Panc1 (cell line): ENCODE measurements at regions not wholly inside any gene's neighbourhood (a gene's known extent, or its start where the extent isn't known, plus 50 kb on each side); places are given as distances from the start of the nearest gene placed in this dataset.

ENCODE experiments used
- POLR2AphosphoS5 ChIP-seq: IDR thresholded peaks from 2 replicates; pipeline ENCODE4 v1.6.1; 2012; ENCODE audit warnings: mild to moderate bottlenecking, low read depth, low read length, moderate library complexity
- SIN3A ChIP-seq: IDR thresholded peaks from 2 replicates; pipeline ENCODE4 v1.6.1; 2012; ENCODE audit warnings: low read depth, mild to moderate bottlenecking, low read length, moderate library complexity, borderline replicate concordance; ENCODE audit not compliant: insufficient read depth
- TCF7L2 ChIP-seq: IDR thresholded peaks from 2 replicates; pipeline ENCODE4 v1.6.1; 2011; ENCODE audit warnings: mild to moderate bottlenecking, low read depth, low read length, inconsistent platforms
- TF ChIP-seq, protein P1 (sequence below): fragments of 450-650 bp; IDR thresholded peaks from 2 replicates; pipeline ENCODE4 v1.5.1; 2017; ENCODE audit warnings: mild to moderate bottlenecking

DNA sequence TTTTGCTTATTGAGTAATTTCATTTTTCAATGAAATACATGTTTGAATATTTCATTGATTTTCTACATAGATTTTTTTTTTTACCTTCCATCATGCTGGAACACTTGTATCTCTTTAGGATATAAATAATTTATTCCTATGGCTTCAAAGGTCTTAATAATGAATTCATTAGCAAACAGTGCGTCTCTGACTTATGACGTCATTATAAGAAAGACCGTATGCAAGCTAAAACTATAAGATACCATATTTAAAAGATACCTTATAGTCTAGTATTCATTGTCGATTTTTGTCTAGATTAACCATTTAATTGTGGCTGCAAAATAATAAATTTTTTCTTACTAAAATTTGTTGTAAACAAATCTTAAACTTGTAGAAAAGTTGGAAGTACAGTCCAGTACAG is 187.7 kb upstream of the CHD1 start:
- TF ChIP-seq, protein P1, sequence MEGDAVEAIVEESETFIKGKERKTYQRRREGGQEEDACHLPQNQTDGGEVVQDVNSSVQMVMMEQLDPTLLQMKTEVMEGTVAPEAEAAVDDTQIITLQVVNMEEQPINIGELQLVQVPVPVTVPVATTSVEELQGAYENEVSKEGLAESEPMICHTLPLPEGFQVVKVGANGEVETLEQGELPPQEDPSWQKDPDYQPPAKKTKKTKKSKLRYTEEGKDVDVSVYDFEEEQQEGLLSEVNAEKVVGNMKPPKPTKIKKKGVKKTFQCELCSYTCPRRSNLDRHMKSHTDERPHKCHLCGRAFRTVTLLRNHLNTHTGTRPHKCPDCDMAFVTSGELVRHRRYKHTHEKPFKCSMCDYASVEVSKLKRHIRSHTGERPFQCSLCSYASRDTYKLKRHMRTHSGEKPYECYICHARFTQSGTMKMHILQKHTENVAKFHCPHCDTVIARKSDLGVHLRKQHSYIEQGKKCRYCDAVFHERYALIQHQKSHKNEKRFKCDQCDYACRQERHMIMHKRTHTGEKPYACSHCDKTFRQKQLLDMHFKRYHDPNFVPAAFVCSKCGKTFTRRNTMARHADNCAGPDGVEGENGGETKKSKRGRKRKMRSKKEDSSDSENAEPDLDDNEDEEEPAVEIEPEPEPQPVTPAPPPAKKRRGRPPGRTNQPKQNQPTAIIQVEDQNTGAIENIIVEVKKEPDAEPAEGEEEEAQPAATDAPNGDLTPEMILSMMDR: no peak
- TF ChIP-seq POLR2AphosphoS5: no peak
- TF ChIP-seq TCF7L2: no peak
- no peak for TF ChIP-seq SIN3A
